HG02642 (cell line): ENCODE measurements at regions not wholly inside any gene's neighbourhood (a gene's known extent, or its start where the extent isn't known, plus 50 kb on each side); places are given as distances from the start of the nearest gene placed in this dataset.

Experiments used
- ATAC-seq: cut with Tn5 transposase; IDR thresholded peaks from one replicate; pipeline ENCODE4 v1.9.1; 2021; ENCODE audit warnings: mild to moderate bottlenecking; ENCODE audit not compliant: unreplicated experiment, poor library complexity

GRCh38 chr5:4093970-4094369 is 498.3 kb downstream of the IRX1 start:
- no peak for ATAC-seq

- ATAC-seq: no peak
Observed at GRCh38 chr5:4095918-4096630, 500.4 kb downstream of the IRX1 start.

GRCh38 chr5:4097199-4097598 is 501.6 kb downstream of the IRX1 start:
- no peak for ATAC-seq

GRCh38 chr5:4098226-4098625 is 502.6 kb downstream of the IRX1 start:
- ATAC-seq: no peak

GRCh38 chr5:4099386-4099785 is 503.8 kb downstream of the IRX1 start:
- no peak for ATAC-seq

- no peak for ATAC-seq
Observed at GRCh38 chr5:4100739-4101138, 505.1 kb downstream of the IRX1 start.

GRCh38 chr5:4101189-4101588 is 505.6 kb downstream of the IRX1 start:
- no peak for ATAC-seq

GRCh38 chr5:4104831-4105597 is 509.4 kb downstream of the IRX1 start:
- ATAC-seq: no peak

- no peak for ATAC-seq
Observed at GRCh38 chr5:4108690-4109089, 513.1 kb downstream of the IRX1 start.

GRCh38 chr5:4113426-4113825 is 517.8 kb downstream of the IRX1 start:
- ATAC-seq: no peak

- no peak for ATAC-seq
Observed at GRCh38 chr5:4113905-4114304, 518.3 kb downstream of the IRX1 start.

- ATAC-seq: no peak
Observed at GRCh38 chr5:4114452-4114851, 518.8 kb downstream of the IRX1 start.

GRCh38 chr5:4116834-4117233 is 521.2 kb downstream of the IRX1 start:
- ATAC-seq: no peak

- no peak for ATAC-seq
Observed at GRCh38 chr5:4124221-4124970, 528.8 kb downstream of the IRX1 start.

GRCh38 chr5:4128994-4129393 is 533.4 kb downstream of the IRX1 start:
- ATAC-seq: no peak

GRCh38 chr5:4129523-4129922 is 533.9 kb downstream of the IRX1 start:
- ATAC-seq: no peak

- ATAC-seq: no peak
Observed at GRCh38 chr5:4130819-4131218, 535.2 kb downstream of the IRX1 start.

GRCh38 chr5:4137781-4138180 is 542.1 kb downstream of the IRX1 start:
- ATAC-seq: no peak

- ATAC-seq: no peak
Observed at GRCh38 chr5:4142842-4143241, 547.2 kb downstream of the IRX1 start.

GRCh38 chr5:4144411-4145007 is 548.9 kb downstream of the IRX1 start:
- no peak for ATAC-seq

- ATAC-seq: no peak
Observed at GRCh38 chr5:4145511-4145910, 549.9 kb downstream of the IRX1 start.
